GM19372 (cell line): ENCODE measurements at regions not wholly inside any gene's neighbourhood (a gene's known extent, or its start where the extent isn't known, plus 50 kb on each side); places are given as distances from the start of the nearest gene placed in this dataset.

Source experiments
- ATAC-seq: cut with Tn5 transposase; IDR thresholded peaks from one replicate; pipeline ENCODE4 v1.9.1; 2021; ENCODE audit warnings: mild to moderate bottlenecking, low read depth, moderate library complexity; ENCODE audit not compliant: unreplicated experiment

- ATAC-seq = no peak
These were observed 213.1 kb upstream of the CAMK1G start for GRCh38 chr1:209370241-209370995.

GRCh38 chr1:209375097-209375496, 208.4 kb upstream of the CAMK1G start:
- ATAC-seq = no peak

GRCh38 chr1:209375671-209376365, 207.7 kb upstream of the CAMK1G start:
- no peak for ATAC-seq

GRCh38 chr1:209376774-209377173, 206.7 kb upstream of the CAMK1G start:
- ATAC-seq = no peak

- ATAC-seq = no peak
These were observed 205.5 kb upstream of the CAMK1G start for GRCh38 chr1:209377995-209378394.

GRCh38 chr1:209379280-209379679, 204.2 kb upstream of the CAMK1G start:
- no peak for ATAC-seq

- no peak for ATAC-seq
These were observed 203.1 kb upstream of the CAMK1G start for GRCh38 chr1:209380420-209380819.

- no peak for ATAC-seq
These were observed 201.0 kb upstream of the CAMK1G start for GRCh38 chr1:209382231-209383100.

GRCh38 chr1:209383422-209383821, 200.1 kb upstream of the CAMK1G start:
- ATAC-seq = no peak

- no peak for ATAC-seq
These were observed 199.4 kb upstream of the CAMK1G start for GRCh38 chr1:209383907-209384709.

- no peak for ATAC-seq
These were observed 198.6 kb upstream of the CAMK1G start for GRCh38 chr1:209384710-209385550.

GRCh38 chr1:209386156-209386555, 197.4 kb upstream of the CAMK1G start:
- no peak for ATAC-seq

GRCh38 chr1:209387271-209387968, 196.1 kb upstream of the CAMK1G start:
- no peak for ATAC-seq

GRCh38 chr1:209387969-209388329, 195.6 kb upstream of the CAMK1G start:
- ATAC-seq = no peak

GRCh38 chr1:209388358-209388757, 195.2 kb upstream of the CAMK1G start:
- no peak for ATAC-seq

- no peak for ATAC-seq
These were observed 194.3 kb upstream of the CAMK1G start for GRCh38 chr1:209389258-209389657.

GRCh38 chr1:209389975-209390374, 193.5 kb upstream of the CAMK1G start:
- ATAC-seq = no peak

- ATAC-seq = no peak
These were observed 192.8 kb upstream of the CAMK1G start for GRCh38 chr1:209390764-209391163.

GRCh38 chr1:209391792-209392191, 191.7 kb upstream of the CAMK1G start:
- no peak for ATAC-seq
